ENCODE measurements at regions not wholly inside any gene's neighbourhood (a gene's known extent, or its start where the extent isn't known, plus 50 kb on each side); places are given as distances from the start of the nearest gene placed in this dataset.

DNA sequence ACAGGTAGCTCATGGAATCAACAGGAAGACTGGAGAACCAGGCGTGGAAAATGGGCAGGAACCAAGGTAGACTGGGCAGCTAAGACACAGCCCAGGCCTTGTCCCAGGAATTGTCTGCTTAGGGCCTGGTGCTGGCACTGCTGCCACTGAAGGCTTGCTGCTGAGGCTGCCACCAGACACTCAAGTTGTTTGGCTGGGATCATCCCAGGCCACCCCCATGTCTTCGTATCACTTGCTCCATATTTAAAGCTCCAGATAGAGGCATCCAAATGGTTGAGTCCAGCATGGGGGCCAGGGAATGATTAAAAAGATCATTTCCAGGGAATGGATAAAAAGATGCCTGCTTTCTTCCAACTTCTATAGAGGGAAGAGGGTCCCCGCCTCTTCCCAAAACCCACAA is 107.4 kb upstream of the GADD45A start (continued):
- TF ChIP-seq ASH2L (IDR thresholded peaks at IDR 0.05; ENCODE audit: low read length) (no peak), MAFK (IDR thresholded peaks at IDR 0.05; ENCODE audit: low read depth, low read length) (no peak), TBP (IDR thresholded peaks at IDR 0.05; ENCODE audit: low read depth, low read length) (no peak), TAF1 (IDR thresholded peaks at IDR 0.05; ENCODE audit: low read depth, low read length) (no peak), RFX5 (IDR thresholded peaks at IDR 0.05; ENCODE audit: borderline replicate concordance, low read depth, low read length) (no peak), CHD7 (IDR thresholded peaks at IDR 0.05; ENCODE audit: insufficient replicate concordance, low read length) (no peak), ZNF274 (IDR thresholded peaks at IDR 0.05; ENCODE audit: borderline replicate concordance, extremely low read depth, low read length) (no peak)

Measured in H1 (cell line).